Mesothelial cell of epicardium (in vitro differentiated cells): ENCODE measurements at regions not wholly inside any gene's neighbourhood (a gene's known extent, or its start where the extent isn't known, plus 50 kb on each side); places are given as distances from the start of the nearest gene placed in this dataset.
A peak's percentile ranks its signal among the peaks of the same experiment; 100 is the strongest.

Experiments
- DNase-seq, 2 experiments: peaks; one replicate each; pipeline ENCODE4 v3.0.0; 2021; ENCODE audit warnings: low spot score in 2 of 2; ENCODE audit not compliant: unreplicated experiment in 2 of 2
- H3K27ac Mint-ChIP-seq: 2 replicates; pipeline ENCODE4 v1.8.0; 2021; ENCODE audit warnings: mixed read lengths
- H3K27me3 Mint-ChIP-seq: 2 replicates; pipeline ENCODE4 v1.8.0; 2021; ENCODE audit warnings: low read depth, mixed read lengths
- H3K36me3 Mint-ChIP-seq: 2 replicates; pipeline ENCODE4 v1.8.0; 2021; ENCODE audit warnings: mixed read lengths
- H3K4me1 Mint-ChIP-seq: 2 replicates; pipeline ENCODE4 v1.8.0; 2021; ENCODE audit warnings: mixed read lengths
- H3K4me3 Mint-ChIP-seq: 2 replicates; pipeline ENCODE4 v1.8.0; 2021; ENCODE audit warnings: mild to moderate bottlenecking, moderate library complexity, mixed read lengths
- H3K9me3 Mint-ChIP-seq: 2 replicates; pipeline ENCODE4 v1.8.0; 2021; ENCODE audit warnings: mixed read lengths
- CTCF ChIP-seq: fragments of 200-600 bp; sonication (generic); IDR thresholded peaks from one replicate; pipeline ENCODE4 v1.5.0; 2021; ENCODE audit warnings: antibody characterized with exemption; ENCODE audit not compliant: unreplicated experiment

GRCh38 chr7:33727315-33727714 lies 178.0 kb upstream of the BMPER start:
- H3K27me3 Mint-ChIP-seq, result peaks cover 23% of the 10 kb centered on the region
- no peak for TF ChIP-seq CTCF
- no peak overlapping the region for H3K4me3 Mint-ChIP-seq
- H3K4me1 Mint-ChIP-seq, result peaks cover 90% of the 10 kb centered on the region
- no peak for DNase-seq
- H3K9me3 Mint-ChIP-seq, result no peaks in the 10 kb centered on the region
- no peak overlapping the region for H3K27ac Mint-ChIP-seq
- H3K36me3 Mint-ChIP-seq, result no peaks in the 10 kb centered on the region

- Mint-ChIP-seq H3K27ac (peak overlapping the region; percentile 66), H3K27me3 (peaks cover 19% of the 10 kb centered on the region), H3K36me3 (no peaks in the 10 kb centered on the region), H3K4me3 (no peak overlapping the region), H3K9me3 (no peaks in the 10 kb centered on the region), H3K4me1 (peaks cover 86% of the 10 kb centered on the region)
- TF ChIP-seq CTCF, result no peak
- no peak for DNase-seq
Observed at GRCh38 chr7:33728873-33729551, 176.3 kb upstream of the BMPER start.

- peaks cover 19% of the 10 kb centered on the region for H3K27me3 Mint-ChIP-seq
- no peak overlapping the region for H3K4me3 Mint-ChIP-seq
- H3K9me3 Mint-ChIP-seq, result no peaks in the 10 kb centered on the region
- DNase-seq, result no peak
- H3K4me1 Mint-ChIP-seq, result peaks cover 89% of the 10 kb centered on the region
- TF ChIP-seq CTCF, result no peak
- peak overlapping the region; percentile 18 for H3K27ac Mint-ChIP-seq
- no peaks in the 10 kb centered on the region for H3K36me3 Mint-ChIP-seq
Observed at GRCh38 chr7:33729726-33730125, 175.6 kb upstream of the BMPER start.

- no peaks in the 10 kb centered on the region for H3K36me3 Mint-ChIP-seq
- H3K9me3 Mint-ChIP-seq, result no peaks in the 10 kb centered on the region
- no peak for TF ChIP-seq CTCF
- peaks cover 19% of the 10 kb centered on the region for H3K27me3 Mint-ChIP-seq
- H3K4me1 Mint-ChIP-seq, result peaks cover 90% of the 10 kb centered on the region
- H3K27ac Mint-ChIP-seq, result no peak overlapping the region
- no peak for DNase-seq
- H3K4me3 Mint-ChIP-seq, result no peak overlapping the region
Observed at GRCh38 chr7:33730958-33731357, 174.4 kb upstream of the BMPER start.

GRCh38 chr7:33731912-33732311 lies 173.4 kb upstream of the BMPER start:
- no peak for TF ChIP-seq CTCF
- H3K27me3 Mint-ChIP-seq, result peaks cover 15% of the 10 kb centered on the region
- peaks cover 85% of the 10 kb centered on the region for H3K4me1 Mint-ChIP-seq
- no peaks in the 10 kb centered on the region for H3K9me3 Mint-ChIP-seq
- no peak overlapping the region for H3K27ac Mint-ChIP-seq
- H3K4me3 Mint-ChIP-seq, result no peak overlapping the region
- DNase-seq, result no peak
- H3K36me3 Mint-ChIP-seq, result no peaks in the 10 kb centered on the region

GRCh38 chr7:33732462-33732861 lies 172.9 kb upstream of the BMPER start:
- Mint-ChIP-seq H3K27ac (no peak overlapping the region), H3K4me3 (no peak overlapping the region), H3K4me1 (peaks cover 79% of the 10 kb centered on the region), H3K9me3 (no peaks in the 10 kb centered on the region), H3K27me3 (peaks cover 10% of the 10 kb centered on the region), H3K36me3 (no peaks in the 10 kb centered on the region)
- DNase-seq, result no peak
- no peak for TF ChIP-seq CTCF
